DOHH2 (cell line): ENCODE measurements at regions not wholly inside any gene's neighbourhood (a gene's known extent, or its start where the extent isn't known, plus 50 kb on each side); places are given as distances from the start of the nearest gene placed in this dataset.

Experiments
- H3F3A ChIP-seq: fragments of 200-600 bp; sonication (generic), shearing (Covaris generic); 2 replicates; pipeline ENCODE4 v1.6.0; 2016; ENCODE audit warnings: antibody characterized with exemption, mild to moderate bottlenecking; ENCODE audit not compliant: control insufficient read depth, insufficient read depth
- H3K27ac ChIP-seq: fragments of 200-600 bp; sonication (generic); 2 replicates; pipeline ENCODE4 v1.5.1; 2014; ENCODE audit warnings: low read depth, mild to moderate bottlenecking, low read length, moderate library complexity
- H3K27me3 ChIP-seq: fragments of 200-600 bp; sonication (generic); 2 replicates; pipeline ENCODE4 v1.6.1; 2014; ENCODE audit warnings: mild to moderate bottlenecking, low read length, mixed read lengths; ENCODE audit not compliant: control insufficient read depth
- H3K36me3 ChIP-seq: fragments of 200-600 bp; sonication (generic); 2 replicates; pipeline ENCODE4 v1.6.1; 2014; ENCODE audit warnings: mild to moderate bottlenecking, low read length, moderate library complexity, mixed read lengths; ENCODE audit not compliant: control insufficient read depth
- H3K4me1 ChIP-seq: fragments of 200-600 bp; sonication (generic); 2 replicates; pipeline ENCODE4 v1.6.1; 2014; ENCODE audit warnings: mild to moderate bottlenecking, low read length, mixed read lengths; ENCODE audit not compliant: control insufficient read depth
- H3K4me2 ChIP-seq: fragments of 200-600 bp; sonication (generic); 2 replicates; pipeline ENCODE4 v1.6.0; 2014; ENCODE audit warnings: mild to moderate bottlenecking, low read length, moderate library complexity
- H3K4me3 ChIP-seq: fragments of 200-600 bp; sonication (generic); 2 replicates; pipeline ENCODE4 v1.5.1; 2014; ENCODE audit warnings: mild to moderate bottlenecking, low read length, mixed read lengths
- H3K79me2 ChIP-seq: fragments of 200-600 bp; sonication (generic); 2 replicates; pipeline ENCODE4 v1.6.1; 2014; ENCODE audit warnings: mild to moderate bottlenecking, low read length, mixed read lengths; ENCODE audit not compliant: control insufficient read depth
- H3K9me2 ChIP-seq: fragments of 200-600 bp; sonication (generic); replicated peaks from 2 replicates; pipeline ENCODE4 v1.6.1; 2014; ENCODE audit warnings: mild to moderate bottlenecking, low read length, mixed read lengths; ENCODE audit not compliant: control insufficient read depth
- H3K9me3 ChIP-seq: fragments of 200-600 bp; sonication (generic); 2 replicates; pipeline ENCODE4 v1.6.1; 2014; ENCODE audit warnings: antibody characterized with exemption, low read length, mixed read lengths; ENCODE audit not compliant: control insufficient read depth, insufficient read depth
- H4K20me1 ChIP-seq: fragments of 200-600 bp; sonication (generic); 2 replicates; pipeline ENCODE4 v1.6.0; 2014; ENCODE audit warnings: low read depth, mild to moderate bottlenecking, antibody characterized with exemption, low read length, moderate library complexity; ENCODE audit not compliant: control insufficient read depth, insufficient read depth
- EZH2phosphoT487 ChIP-seq: fragments of 200-600 bp; sonication (generic); IDR thresholded peaks from 2 replicates; pipeline ENCODE4 v1.6.1; 2017; ENCODE audit warnings: borderline replicate concordance, mild to moderate bottlenecking, antibody characterized with exemption, low read length, moderate library complexity, mixed read lengths
- TF ChIP-seq, protein P1 (sequence below): fragments of 200-600 bp; sonication (generic); IDR thresholded peaks from one replicate; pipeline ENCODE4 v1.5.1; 2014; ENCODE audit warnings: antibody characterized with exemption, mild to moderate bottlenecking, low read depth, low read length; ENCODE audit not compliant: poor library complexity, severe bottlenecking

DNA sequence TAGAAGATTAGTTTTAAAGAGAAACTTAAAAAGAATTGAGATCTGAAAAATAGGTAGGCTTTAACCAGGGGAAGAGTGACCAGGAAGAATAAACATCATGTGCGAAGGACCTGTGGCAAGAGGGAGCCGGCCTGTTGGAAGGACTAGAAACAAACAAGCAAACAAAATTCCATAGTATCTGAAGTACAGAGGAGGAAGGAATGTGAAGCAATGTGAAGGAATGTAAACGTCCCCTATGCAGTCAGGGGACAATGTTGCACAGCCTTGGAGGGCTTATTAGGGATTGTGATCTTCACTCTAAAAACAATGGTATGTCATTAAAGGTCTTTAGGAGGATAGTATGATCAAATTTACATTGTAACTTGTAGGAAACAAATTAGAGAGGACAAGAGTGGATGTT lies 84.4 kb upstream of the PLCL2 start:
- Histone ChIP-seq H3K9me2 (no peaks in the 10 kb centered on the region), H3K79me2 (no peaks in the 10 kb centered on the region), H3K4me3 (0 out of 2 replicates have a peak overlapping the region, but pooled peaks have one; percentile 19), H3F3A (peaks cover 11% of the 10 kb centered on the region), H3K27ac (peak overlapping the region; percentile 85), H3K36me3 (no peaks in the 10 kb centered on the region; the same call in 1 of the 2 replicates), H3K4me1 (peaks cover 75% of the 10 kb centered on the region), H3K27me3 (no peaks in the 10 kb centered on the region), H3K9me3 (no peaks in the 10 kb centered on the region), H3K4me2 (peak overlapping the region; percentile 89), H4K20me1 (no peaks in the 10 kb centered on the region)
- TF ChIP-seq, protein P1, sequence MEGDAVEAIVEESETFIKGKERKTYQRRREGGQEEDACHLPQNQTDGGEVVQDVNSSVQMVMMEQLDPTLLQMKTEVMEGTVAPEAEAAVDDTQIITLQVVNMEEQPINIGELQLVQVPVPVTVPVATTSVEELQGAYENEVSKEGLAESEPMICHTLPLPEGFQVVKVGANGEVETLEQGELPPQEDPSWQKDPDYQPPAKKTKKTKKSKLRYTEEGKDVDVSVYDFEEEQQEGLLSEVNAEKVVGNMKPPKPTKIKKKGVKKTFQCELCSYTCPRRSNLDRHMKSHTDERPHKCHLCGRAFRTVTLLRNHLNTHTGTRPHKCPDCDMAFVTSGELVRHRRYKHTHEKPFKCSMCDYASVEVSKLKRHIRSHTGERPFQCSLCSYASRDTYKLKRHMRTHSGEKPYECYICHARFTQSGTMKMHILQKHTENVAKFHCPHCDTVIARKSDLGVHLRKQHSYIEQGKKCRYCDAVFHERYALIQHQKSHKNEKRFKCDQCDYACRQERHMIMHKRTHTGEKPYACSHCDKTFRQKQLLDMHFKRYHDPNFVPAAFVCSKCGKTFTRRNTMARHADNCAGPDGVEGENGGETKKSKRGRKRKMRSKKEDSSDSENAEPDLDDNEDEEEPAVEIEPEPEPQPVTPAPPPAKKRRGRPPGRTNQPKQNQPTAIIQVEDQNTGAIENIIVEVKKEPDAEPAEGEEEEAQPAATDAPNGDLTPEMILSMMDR: no peak
- no peak for TF ChIP-seq EZH2phosphoT487

DNA sequence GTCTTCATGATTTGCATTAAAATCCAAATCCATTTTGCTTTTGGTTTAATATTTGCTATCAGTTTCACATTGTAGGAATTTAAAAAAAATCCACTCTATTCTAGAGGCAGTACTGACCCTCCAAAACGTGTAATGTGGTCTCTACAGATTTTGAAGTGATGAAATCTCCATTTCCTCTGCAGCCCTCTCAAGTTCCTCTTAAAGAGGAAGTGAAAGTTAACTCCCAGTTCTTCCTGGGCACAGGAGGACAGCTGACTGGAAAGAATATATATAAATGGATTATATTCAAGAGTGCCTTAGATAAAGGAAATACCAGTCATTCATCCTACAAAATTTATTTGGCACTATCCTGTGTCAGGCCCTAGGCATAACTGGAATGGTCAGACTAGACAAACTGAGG lies 83.5 kb upstream of the PLCL2 start:
- no peak for TF ChIP-seq EZH2phosphoT487
- TF ChIP-seq, protein P1: no peak
- Histone ChIP-seq H3K79me2 (no peaks in the 10 kb centered on the region), H3K27me3 (no peaks in the 10 kb centered on the region), H3K9me2 (no peaks in the 10 kb centered on the region), H3K4me1 (peaks cover 67% of the 10 kb centered on the region), H3K4me3 (peak overlapping the region; percentile 63), H3F3A (peaks cover 11% of the 10 kb centered on the region), H3K9me3 (no peaks in the 10 kb centered on the region), H4K20me1 (no peaks in the 10 kb centered on the region), H3K4me2 (peak overlapping the region; percentile 89), H3K36me3 (no peaks in the 10 kb centered on the region; the same call in 1 of the 2 replicates), H3K27ac (peak overlapping the region; percentile 85)

DNA sequence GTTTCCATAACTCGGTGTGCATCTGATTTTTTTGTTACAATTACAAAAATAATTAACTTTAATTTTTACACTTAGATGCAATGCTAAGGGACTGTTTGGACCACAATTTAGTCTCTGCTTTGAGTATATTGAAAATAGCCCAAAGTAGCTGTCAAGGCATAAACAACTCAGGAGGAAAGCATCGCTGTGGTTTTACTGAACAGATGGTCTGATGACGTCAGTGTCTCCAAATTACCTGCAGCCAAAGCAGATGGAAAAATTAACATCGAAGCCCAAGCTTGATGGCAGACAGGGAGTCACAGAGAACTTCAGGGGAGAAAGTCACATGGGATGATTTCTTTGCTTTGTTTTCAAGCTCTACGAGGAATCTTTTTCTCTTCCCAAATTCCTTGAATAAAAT lies 83.1 kb upstream of the PLCL2 start:
- H3K9me2 ChIP-seq: no peaks in the 10 kb centered on the region
- H3K27ac ChIP-seq: peak overlapping the region; percentile 85
- H3K4me2 ChIP-seq: peak overlapping the region; percentile 89

More for the DNA sequence above, 83.1 kb upstream of the PLCL2 start:
- peaks cover 62% of the 10 kb centered on the region for H3K4me1 ChIP-seq
- H3F3A ChIP-seq: peaks cover 11% of the 10 kb centered on the region
- H3K9me3 ChIP-seq: no peaks in the 10 kb centered on the region
- H4K20me1 ChIP-seq: no peaks in the 10 kb centered on the region
- TF ChIP-seq, protein P1: no peak
- TF ChIP-seq EZH2phosphoT487: no peak
- H3K4me3 ChIP-seq: peak overlapping the region; percentile 63
- H3K36me3 ChIP-seq: no peaks in the 10 kb centered on the region; the same call in 1 of the 2 replicates
- no peaks in the 10 kb centered on the region for H3K79me2 ChIP-seq
- no peaks in the 10 kb centered on the region for H3K27me3 ChIP-seq
